Neural progenitor cell (in vitro differentiated cells): ENCODE measurements at regions not wholly inside any gene's neighbourhood (a gene's known extent, or its start where the extent isn't known, plus 50 kb on each side); places are given as distances from the start of the nearest gene placed in this dataset.

Source experiments
- EZH2 ChIP-seq: fragments of 200-600 bp; sonication (generic); IDR thresholded peaks from 2 replicates; pipeline ENCODE4 v1.6.1; 2017; ENCODE audit warnings: antibody characterized with exemption, mild to moderate bottlenecking, moderate library complexity
- EZH2phosphoT487 ChIP-seq: fragments of 200-600 bp; sonication (generic); IDR thresholded peaks from 2 replicates; pipeline ENCODE4 v1.6.1; 2017; ENCODE audit warnings: antibody characterized with exemption
- TF ChIP-seq, protein P1 (sequence below): fragments of 200-600 bp; sonication (generic); IDR thresholded peaks from 2 replicates; pipeline ENCODE4 v1.5.1; 2017; ENCODE audit warnings: antibody characterized with exemption, mild to moderate bottlenecking

DNA sequence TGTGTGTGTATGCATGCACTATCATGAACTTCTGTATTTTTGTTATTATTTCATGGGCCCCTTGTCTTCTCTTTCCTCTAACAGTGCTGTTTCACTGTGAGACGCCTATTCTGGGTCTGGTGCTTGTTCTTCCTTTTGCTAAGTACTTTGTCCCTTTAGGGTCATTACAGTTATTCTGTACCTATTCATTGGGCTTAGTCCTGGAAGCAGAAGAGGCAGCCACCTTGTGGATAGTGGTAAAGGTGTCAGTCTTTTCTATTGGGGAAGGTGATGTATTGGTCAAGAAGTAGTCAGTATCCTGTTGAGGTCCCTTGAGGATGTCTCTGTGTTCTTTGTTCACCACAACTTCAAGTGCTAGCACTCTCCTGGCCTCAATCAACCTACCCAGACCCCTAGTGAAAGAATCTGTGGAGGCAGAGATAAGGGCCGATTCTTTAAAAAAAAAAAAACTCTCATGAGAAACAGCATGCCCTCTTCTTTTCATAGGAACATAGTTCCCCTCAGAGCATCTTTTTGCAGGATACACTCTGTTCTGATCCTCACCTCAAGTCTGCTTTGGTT lies 593.8 kb downstream of the SPRY1 start:
- TF ChIP-seq EZH2phosphoT487 = no peak
- TF ChIP-seq, protein P1, sequence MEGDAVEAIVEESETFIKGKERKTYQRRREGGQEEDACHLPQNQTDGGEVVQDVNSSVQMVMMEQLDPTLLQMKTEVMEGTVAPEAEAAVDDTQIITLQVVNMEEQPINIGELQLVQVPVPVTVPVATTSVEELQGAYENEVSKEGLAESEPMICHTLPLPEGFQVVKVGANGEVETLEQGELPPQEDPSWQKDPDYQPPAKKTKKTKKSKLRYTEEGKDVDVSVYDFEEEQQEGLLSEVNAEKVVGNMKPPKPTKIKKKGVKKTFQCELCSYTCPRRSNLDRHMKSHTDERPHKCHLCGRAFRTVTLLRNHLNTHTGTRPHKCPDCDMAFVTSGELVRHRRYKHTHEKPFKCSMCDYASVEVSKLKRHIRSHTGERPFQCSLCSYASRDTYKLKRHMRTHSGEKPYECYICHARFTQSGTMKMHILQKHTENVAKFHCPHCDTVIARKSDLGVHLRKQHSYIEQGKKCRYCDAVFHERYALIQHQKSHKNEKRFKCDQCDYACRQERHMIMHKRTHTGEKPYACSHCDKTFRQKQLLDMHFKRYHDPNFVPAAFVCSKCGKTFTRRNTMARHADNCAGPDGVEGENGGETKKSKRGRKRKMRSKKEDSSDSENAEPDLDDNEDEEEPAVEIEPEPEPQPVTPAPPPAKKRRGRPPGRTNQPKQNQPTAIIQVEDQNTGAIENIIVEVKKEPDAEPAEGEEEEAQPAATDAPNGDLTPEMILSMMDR = no peak
- no peak for TF ChIP-seq EZH2
